ENCODE measurements at regions not wholly inside any gene's neighbourhood (a gene's known extent, or its start where the extent isn't known, plus 50 kb on each side); places are given as distances from the start of the nearest gene placed in this dataset.

GRCh38 chr14:62307844-62308243 lies 545.6 kb downstream of the SNAPC1 start:
- Histone ChIP-seq H3K27ac (no peak overlapping the region), H3K36me3 (no peaks in the 10 kb centered on the region), H3K9me3 (ENCODE audit: severe bottlenecking) (no peaks in the 10 kb centered on the region), H3K27me3 (ENCODE audit: insufficient read depth, low read depth, severe bottlenecking) (no peaks in the 10 kb centered on the region), H3K4me3 (ENCODE audit: low read depth, low read length) (no peak overlapping the region)
- no peak for TF ChIP-seq CTCF (IDR thresholded peaks at IDR 0.05; ENCODE audit: low read depth, low read length)
- no peak for DNase-seq

- no peak for DNase-seq
Observed at GRCh38 chr14:62308316-62308715, 546.1 kb downstream of the SNAPC1 start.

GRCh38 chr14:62308891-62309290 lies 546.7 kb downstream of the SNAPC1 start:
- Histone ChIP-seq H3K36me3 (no peaks in the 10 kb centered on the region), H3K27me3 (ENCODE audit: insufficient read depth, low read depth, severe bottlenecking) (no peaks in the 10 kb centered on the region), H3K27ac (no peak overlapping the region), H3K9me3 (ENCODE audit: severe bottlenecking) (no peaks in the 10 kb centered on the region), H3K4me3 (ENCODE audit: low read depth, low read length) (no peak overlapping the region)
- DNase-seq: no peak
- TF ChIP-seq CTCF (IDR thresholded peaks at IDR 0.05; ENCODE audit: low read depth, low read length): no peak

More at GRCh38 chr14:62308316-62308715, 546.1 kb downstream of the SNAPC1 start:
- H3K36me3 ChIP-seq: no peaks in the 10 kb centered on the region
- no peaks in the 10 kb centered on the region for H3K9me3 ChIP-seq (ENCODE audit: severe bottlenecking)
- H3K27ac ChIP-seq: no peak overlapping the region
- H3K4me3 ChIP-seq (ENCODE audit: low read depth, low read length): no peak overlapping the region
- TF ChIP-seq CTCF (IDR thresholded peaks at IDR 0.05; ENCODE audit: low read depth, low read length): no peak
- no peaks in the 10 kb centered on the region for H3K27me3 ChIP-seq (ENCODE audit: insufficient read depth, low read depth, severe bottlenecking)

- Histone ChIP-seq H3K9me3 (ENCODE audit: severe bottlenecking) (no peaks in the 10 kb centered on the region), H3K27me3 (ENCODE audit: insufficient read depth, low read depth, severe bottlenecking) (no peaks in the 10 kb centered on the region), H3K36me3 (no peaks in the 10 kb centered on the region), H3K27ac (no peak overlapping the region), H3K4me3 (ENCODE audit: low read depth, low read length) (no peak overlapping the region)
- TF ChIP-seq CTCF (IDR thresholded peaks at IDR 0.05; ENCODE audit: low read depth, low read length): no peak
- DNase-seq: no peak
Observed at GRCh38 chr14:62313212-62313611, 551.0 kb downstream of the SNAPC1 start.

GRCh38 chr14:62314221-62314620 lies 552.0 kb downstream of the SNAPC1 start:
- Histone ChIP-seq H3K9me3 (ENCODE audit: severe bottlenecking) (no peaks in the 10 kb centered on the region), H3K36me3 (no peaks in the 10 kb centered on the region), H3K27ac (no peak overlapping the region), H3K4me3 (ENCODE audit: low read depth, low read length) (no peak overlapping the region), H3K27me3 (ENCODE audit: insufficient read depth, low read depth, severe bottlenecking) (no peaks in the 10 kb centered on the region)
- DNase-seq: no peak
- TF ChIP-seq CTCF (IDR thresholded peaks at IDR 0.05; ENCODE audit: low read depth, low read length): no peak

GRCh38 chr14:62314871-62315270 lies 552.7 kb downstream of the SNAPC1 start:
- Histone ChIP-seq H3K27ac (no peak overlapping the region), H3K27me3 (ENCODE audit: insufficient read depth, low read depth, severe bottlenecking) (no peaks in the 10 kb centered on the region), H3K9me3 (ENCODE audit: severe bottlenecking) (no peaks in the 10 kb centered on the region), H3K4me3 (ENCODE audit: low read depth, low read length) (no peak overlapping the region), H3K36me3 (no peaks in the 10 kb centered on the region)
- DNase-seq: no peak
- TF ChIP-seq CTCF (IDR thresholded peaks at IDR 0.05; ENCODE audit: low read depth, low read length): no peak
